NCI-H446 treated with DMSO at 0.1 percent for 48 hours (cell line): ENCODE measurements at regions not wholly inside any gene's neighbourhood (a gene's known extent, or its start where the extent isn't known, plus 50 kb on each side); places are given as distances from the start of the nearest gene placed in this dataset.
A peak's percentile ranks its signal among the peaks of the same experiment; 100 is the strongest.

Experiments used
- DNase-seq: peaks from one replicate; lab custom pipeline; 2025; lab: John Stamatoyannopoulos, UW

DNA sequence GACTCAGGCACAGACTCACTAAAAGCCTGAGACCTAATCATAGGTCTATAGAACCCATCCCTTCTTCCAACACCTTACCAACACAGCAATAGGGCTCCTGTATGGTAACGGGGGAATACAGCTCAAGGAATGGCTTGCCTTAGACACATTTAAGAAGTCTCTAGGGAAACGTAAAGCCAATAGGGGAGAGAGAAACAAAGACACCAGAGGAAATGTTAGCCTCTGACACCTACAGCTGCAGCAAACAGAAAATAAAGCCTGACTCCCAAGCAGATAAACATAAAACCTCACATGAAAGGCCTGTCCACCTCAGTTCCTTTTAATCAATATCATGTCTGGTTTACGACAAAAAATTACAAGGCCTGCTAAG is 51.1 kb upstream of the NCOA1 start:
- no peak for DNase-seq

DNA sequence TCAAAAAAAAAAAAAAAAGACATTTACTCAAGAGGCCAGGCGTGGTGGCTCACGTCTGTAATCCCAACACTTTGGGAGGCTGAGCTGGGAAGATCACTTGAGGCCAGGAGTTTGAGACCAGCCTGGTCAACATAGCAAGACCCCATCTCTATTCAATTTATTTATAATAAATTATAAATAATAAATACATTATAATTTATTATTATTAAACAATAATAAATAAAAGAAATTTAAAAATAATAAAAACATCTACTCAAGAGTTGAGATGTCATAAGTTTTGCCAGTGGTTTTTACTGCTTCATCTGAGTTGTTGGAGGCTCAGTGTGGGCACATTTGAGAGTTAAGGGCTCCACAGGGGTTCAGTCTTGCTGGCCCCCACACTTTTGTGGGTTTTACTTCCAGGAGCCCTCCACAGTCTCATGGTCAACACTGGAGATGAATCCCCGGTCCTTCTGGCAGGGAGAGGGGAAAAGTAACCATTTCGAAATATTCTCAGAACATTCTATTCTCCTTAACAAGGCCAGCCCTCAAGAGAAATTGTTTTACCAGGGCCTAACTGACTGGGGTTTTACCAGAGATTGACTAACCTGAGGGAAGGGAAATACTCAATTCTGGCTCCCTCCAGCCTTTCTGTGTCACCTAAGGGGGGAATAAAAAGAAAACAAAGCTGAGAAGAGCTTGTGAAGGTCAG is 51.6 kb upstream of the NCOA1 start:
- no peak for DNase-seq

DNA sequence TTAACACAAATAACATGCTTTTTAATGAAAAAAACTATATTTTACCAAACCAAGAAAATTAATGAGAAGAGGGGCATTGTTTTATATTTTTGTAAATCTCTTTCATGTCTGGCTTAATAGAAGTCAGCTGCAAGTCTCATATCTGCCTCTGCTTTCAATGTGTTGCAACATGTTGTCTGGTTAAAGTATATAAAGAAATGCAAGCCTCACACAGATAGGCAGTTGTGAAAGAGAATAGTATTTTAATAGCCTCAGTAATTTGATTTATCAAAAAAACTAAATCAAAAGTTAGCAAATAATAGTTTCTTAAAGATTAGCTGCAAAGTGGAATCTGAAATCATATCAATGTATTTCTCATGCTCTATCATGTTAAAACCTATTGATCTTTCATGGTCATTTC is 52.9 kb upstream of the NCOA1 start:
- DNase-seq: no peak

DNA sequence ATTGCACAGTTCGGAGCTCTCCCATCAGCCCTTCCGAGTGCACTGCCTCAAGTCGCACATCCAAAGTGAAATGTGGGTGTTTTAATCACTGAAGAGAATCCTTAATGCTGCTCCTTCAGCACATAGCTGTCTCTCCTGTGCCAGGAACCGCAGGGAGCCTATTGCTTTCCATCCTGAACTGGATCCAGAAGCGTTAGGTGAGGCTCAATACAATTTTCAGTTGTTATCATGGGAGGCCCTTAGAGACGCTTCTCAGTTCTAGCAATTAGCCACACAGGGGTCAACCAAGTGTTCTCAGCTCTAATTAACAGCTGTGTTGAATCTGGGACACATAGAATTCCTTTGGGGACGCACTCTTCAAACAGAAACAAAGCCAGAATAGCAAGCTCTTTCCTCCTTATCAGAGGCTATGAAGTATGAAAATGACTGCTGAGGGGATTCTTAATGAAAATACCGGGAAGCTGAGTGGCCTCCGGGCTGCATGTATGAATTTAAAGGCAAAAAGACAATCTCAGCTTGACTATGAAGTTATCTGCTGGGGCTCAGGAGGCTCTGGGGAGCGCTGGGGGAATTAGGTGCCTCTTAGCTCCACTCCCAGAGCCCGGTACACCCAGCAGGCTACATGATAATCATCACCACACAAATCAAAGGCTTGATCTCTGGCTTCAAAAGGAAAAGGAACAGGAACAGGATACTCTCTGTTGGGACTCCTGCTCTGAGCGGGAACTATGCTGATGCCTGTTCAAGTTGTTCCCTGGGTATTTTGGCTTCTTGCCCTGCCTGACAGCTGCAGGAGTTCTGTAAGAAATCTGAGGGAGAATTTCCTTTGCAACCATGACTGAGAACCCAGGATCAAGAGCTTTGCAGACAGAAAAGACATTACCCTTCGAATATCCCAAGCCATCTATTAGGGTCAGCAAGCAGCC is 55.4 kb upstream of the NCOA1 start:
- DNase-seq: peak; percentile 53

DNA sequence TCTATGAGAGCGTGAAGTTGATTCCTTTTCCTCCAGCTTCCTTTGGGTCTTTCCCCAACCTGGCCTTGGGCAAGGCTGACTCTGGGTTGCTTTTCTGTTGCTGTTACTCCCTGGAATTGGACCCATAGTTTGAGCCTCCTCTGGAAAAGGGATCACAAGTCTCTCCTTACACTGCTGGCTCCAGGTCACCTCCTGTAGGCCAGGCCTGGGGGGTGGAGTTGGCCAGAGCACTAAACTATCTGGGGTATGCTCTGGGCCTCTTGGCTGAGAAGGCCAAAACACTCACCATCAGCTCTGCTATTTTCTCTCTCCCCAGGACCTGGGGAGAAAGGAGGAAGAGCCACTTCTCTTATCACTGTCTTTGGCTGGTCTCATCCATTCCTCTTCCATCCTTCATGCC is 56.5 kb upstream of the NCOA1 start:
- DNase-seq: no peak

DNA sequence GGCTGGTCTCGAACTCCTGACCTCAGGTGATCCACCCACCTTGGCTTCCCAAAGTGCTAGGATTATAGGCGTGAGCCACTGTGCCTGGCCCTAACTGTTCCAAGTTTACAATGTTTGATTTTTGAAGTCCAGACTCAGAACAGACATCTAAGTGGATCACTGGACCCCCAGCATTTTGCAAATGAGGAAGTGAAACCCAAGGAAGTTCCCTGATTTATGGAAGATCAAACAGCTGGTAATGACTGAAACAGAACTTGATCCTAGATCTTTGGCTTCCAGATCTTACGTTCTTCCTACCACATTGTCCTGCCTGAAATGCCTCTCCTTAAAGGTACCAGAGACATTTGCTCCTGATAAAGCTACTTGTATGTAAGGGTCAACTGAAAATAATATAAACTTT is 58.3 kb upstream of the NCOA1 start:
- no peak for DNase-seq

DNA sequence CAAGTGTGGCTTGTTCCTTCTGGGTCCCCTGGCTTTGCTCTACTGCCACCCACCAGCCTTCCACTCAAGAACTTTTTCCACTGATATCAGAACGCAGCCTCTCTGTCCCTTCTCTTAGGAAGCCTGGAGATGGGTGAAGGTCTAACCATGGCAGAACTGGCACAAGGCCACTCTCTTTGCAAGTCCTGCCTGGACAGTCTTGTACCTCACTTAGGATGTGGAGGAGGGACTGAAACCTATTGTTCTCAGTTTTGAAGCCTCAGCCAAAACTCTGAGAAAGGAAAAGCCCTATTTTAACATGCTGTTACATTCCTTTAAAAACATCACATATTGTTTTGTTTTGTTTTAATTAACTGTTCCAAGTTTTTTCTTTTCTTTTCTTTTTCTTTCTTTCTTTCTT is 58.9 kb upstream of the NCOA1 start:
- DNase-seq: no peak

DNA sequence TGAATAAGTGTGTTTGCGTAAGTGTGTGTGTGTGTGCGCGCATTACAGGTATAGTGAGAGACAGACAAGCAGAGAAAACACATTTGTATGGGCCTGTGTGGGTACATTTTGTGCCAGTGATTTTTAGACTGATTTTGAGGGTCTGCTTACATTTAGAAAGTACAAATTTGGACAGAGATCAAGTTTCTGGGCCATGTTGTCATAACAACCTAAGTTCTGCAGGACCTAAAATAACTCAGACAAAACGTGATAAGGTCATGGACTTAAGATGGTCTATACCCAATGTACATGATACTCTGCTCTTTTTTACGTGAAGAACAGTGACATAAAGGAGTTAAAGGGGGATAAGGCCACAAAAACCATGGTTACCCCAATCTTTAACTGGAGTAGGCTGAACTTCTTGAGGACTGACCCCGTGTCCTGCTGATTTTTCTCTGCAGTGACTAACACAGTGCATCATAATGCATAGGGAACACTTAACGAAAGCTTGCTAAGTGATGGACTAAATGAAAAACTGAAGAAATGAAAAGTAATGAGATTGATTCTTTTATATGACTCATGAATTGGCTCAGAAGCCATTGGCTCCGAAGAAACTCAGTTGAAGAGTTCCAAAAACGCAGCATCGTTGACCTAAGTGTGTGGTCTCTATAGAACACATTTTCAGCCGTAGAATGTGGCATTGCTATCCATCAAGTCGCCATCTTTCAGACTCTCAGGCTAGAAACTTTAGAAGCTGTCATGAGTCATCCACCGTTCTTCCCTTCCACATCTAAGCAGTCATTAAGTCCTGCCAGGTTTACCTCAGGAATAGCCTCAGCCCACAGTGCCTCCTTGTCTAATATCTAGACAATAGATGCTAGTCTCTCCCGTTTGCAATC is 61.6 kb upstream of the NCOA1 start:
- DNase-seq: no peak

DNA sequence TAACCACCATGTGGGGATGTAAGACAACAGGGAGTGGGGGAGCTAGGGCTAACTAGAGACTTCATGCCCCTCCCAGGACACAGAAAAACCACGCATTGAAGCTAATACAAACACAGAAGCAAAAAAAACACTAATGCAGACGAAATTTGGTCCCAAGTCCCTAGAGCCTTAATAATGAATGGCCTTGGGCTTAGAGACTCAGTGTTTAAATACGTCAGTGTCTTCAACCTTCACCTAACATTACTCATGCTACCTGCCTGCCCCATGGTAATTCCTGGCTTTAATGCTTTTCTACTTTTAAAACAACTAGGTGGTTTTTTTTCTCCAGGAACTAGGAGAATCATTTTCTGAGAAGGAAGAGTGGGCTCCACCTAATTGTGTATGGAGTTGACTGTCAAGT is 64.1 kb upstream of the ITSN2 start:
- DNase-seq: no peak

DNA sequence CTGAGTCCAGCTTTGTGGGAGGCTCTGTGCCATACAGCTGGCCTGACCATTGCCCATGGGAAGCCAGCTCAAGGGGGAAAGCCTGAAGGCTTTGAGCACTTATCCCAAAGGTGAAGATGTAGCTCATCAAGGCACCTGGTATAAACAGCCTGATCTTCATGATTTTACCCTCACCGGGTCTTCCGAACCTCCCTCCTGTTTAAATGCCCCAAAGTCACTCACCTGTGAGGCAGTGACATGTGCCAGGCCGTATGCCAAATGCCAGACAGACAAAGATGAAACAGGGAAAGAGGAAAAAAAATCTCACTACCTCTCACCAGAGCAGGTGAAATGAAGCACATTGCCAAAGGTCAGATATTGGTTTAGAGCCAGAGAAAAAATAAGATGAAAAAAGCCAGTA is 62.8 kb upstream of the ITSN2 start:
- no peak for DNase-seq

DNA sequence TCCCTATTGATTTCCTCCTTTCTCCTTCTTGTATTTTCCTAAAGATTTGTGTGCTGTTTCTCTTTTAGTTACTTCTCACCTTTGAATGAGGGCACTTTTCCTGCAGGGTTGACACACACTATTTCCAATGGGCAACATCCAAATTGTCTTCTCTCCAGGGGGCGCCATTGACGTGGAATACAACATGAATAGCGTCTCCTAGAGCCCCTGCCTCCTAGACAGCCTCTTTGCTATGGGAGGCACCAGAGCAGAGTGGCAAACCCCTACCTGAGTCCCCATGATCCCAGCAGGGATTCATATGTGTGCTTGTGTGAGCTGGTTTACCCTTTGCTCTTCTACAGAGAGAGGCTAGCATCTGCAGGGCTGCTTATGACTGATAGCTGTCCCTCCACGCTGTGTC is 61.3 kb upstream of the ITSN2 start:
- no peak for DNase-seq

DNA sequence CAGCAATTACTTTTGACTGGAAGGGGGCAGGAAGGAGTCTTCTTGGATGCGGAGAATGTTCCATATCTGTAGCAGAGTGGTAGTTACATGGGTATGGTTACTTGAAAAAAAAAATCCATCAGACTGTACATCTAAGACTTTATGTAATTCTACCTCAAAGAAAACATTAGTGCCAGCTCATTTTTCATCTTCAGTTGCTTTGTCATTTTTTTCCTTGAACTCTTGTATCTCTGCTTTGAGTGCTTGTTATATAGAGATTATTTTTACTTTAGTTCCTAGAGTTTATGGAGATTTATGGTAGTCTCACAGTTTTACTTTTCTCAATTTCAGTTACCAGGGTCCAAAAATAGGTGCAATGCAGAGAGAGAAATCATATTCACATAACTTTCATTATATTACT is 60.0 kb upstream of the ITSN2 start:
- no peak for DNase-seq

DNA sequence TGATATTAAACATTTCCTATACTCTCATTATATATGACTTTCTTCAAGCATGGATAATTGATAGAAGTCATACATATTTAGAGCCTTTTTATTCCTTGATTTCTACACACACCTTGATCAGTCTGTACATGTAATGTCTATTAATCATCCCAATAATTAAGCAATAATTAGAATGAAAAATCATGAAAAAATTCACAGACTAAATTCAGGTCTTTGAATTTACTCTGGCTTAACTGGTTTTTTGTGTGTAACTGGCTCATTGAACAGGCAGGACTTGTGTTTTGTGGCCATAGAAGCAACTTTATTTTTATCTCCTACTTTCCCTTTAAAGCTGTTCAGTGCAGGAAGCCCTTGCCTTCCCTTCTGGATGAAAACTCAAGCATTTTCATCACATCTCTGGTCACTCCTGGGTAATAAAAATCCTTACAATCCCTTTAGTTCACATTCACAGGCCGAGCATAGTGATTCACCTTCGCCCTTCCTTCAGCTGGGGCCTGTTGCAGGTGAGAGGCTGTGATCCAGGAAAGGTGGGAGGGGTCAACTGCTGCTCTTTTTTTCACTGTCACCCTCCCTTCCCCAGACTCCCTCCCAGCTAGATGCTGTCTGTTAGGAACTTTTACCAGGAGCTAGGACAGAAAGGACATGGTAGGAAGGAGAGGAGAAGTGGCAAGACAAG is 58.0 kb upstream of the ITSN2 start:
- DNase-seq: no peak

DNA sequence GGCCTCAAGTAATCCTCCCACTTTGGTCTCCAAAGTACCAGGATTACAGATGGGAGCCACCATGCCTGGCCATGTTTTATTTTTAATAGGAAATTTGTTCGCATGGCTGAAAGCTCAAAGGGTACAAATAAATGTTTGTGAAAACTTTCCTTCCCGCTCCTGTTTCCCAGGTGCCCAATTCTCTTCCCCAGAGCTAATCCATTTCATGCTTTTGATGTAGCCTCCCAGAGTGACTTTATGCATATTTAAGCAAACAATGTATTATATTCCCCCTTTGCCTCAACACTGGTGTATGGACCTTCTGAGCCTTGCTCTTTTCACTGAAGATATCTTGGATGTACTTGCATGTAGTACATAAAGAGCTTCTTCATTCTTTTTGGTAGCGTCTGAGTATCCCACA is 52.5 kb upstream of the ITSN2 start:
- no peak for DNase-seq

DNA sequence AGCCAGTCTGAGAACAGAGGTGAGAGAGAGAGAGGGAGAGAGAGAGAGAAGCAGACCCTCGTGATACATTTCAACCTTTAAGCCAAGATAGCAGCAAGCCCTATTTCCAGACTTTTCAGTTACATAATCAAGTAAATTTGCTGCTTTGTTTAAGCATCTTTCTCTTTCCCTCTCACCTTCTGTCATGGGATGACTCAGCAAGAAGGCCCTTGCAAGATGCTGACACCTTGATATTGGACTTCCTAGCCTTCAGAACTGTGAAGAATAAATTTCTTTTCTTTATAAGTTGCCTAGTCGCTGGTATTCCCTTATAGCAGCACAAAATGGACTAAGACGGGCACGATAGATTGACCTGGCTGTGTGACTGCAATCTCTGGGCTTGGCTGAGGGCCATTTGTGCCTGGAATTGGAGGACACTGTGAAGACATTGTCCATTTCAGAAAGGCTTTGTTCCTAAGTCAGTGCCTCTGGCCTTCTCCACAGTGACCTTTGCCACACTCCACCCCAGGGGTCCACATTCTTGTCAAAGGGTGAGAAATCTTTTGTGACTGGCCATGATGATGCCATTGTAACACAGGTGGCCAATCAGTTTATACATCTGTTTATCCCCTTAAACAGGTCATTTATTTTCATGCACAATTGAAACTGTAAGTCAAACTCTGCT is 51.3 kb upstream of the ITSN2 start:
- no peak for DNase-seq

DNA sequence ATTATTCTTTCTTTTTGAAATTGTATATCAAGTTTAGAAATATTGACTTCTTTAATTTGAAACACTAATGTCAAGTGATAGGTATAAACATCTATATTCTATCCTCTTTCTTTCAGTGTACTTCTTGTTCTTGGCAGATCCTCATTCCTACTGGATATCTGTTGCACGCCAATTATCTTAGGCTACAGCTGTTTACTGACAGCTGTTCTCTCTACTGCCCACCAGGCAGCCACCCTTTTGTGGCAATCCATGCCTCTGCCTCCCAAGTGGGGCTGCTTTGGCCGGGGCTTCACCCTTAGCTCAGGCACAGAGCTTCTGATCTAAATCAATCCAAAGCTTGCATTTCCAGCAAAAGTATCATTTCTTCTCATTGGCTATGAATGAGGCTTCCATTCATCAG is 50.6 kb upstream of the ITSN2 start:
- DNase-seq: no peak

DNA sequence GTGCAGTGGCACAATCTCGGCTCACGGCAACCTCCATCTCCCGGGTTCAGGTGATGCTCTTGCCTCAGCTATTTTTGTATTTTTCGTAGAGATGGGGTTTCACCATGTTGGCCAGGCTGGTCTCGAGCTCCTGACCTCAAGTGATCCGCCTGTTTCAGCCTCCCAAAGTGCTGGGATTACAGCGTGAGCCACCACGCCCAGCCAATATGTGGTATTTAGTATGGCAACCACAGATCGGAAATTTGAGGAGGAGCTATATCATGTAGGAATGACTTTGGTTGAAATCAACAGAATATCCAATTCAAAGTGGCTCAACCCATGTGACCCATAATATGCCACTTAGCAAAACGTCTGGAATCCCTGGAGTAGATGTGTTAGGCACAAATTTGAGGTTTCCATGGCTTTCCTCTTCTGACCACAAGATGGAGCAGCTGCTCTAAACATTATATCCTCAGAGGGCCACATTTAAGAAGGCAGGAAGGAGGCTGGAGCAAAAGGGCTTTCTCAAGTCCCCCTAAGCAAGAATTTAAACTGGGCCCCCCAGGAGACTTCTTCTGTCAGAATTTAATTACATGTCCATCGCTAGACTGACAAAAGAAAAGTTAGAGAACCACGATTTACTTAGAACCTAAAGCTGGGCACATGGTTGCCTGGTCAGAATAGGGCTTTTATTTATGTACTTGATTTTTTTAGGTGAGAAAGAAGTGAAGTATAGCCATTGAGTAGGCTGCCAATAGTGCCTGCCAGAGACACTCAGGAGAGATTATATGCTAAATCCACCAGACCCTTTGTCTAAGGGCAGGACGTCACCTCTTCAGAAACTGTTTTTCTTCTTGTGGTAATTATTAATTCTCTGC is 49.6 kb upstream of the ITSN2 start:
- peak; percentile 56 for DNase-seq
